Neuronal stem cell (in vitro differentiated cells): ENCODE measurements at regions not wholly inside any gene's neighbourhood (a gene's known extent, or its start where the extent isn't known, plus 50 kb on each side); places are given as distances from the start of the nearest gene placed in this dataset.

ENCODE experiments used
- DNase-seq: peaks from one replicate; pipeline ENCODE4 v3.0.0-alpha.2; 2013; ENCODE audit warnings: low spot score
- H2AFZ ChIP-seq: one replicate; pipeline ENCODE4 v1.6.1; 2013; ENCODE audit warnings: mild to moderate bottlenecking, low read length, inconsistent platforms
- H2AK5ac ChIP-seq: 2 replicates; pipeline ENCODE4 v1.6.1; 2013; ENCODE audit warnings: low read depth, mild to moderate bottlenecking, inconsistent platforms, low read length, moderate library complexity, mixed read lengths
- H2BK120ac ChIP-seq: 2 replicates; pipeline ENCODE4 v1.6.1; 2013; ENCODE audit warnings: low read depth, mild to moderate bottlenecking, inconsistent platforms, low read length, moderate library complexity, mixed read lengths
- H2BK12ac ChIP-seq: one replicate; pipeline ENCODE4 v1.6.1; 2013; ENCODE audit warnings: low read length, inconsistent platforms
- H2BK15ac ChIP-seq: 2 replicates; pipeline ENCODE4 v1.6.1; 2013; ENCODE audit warnings: mild to moderate bottlenecking, low read length, inconsistent platforms, mixed read lengths
- H2BK5ac ChIP-seq: one replicate; pipeline ENCODE4 v1.6.1; 2013; ENCODE audit warnings: inconsistent platforms, mild to moderate bottlenecking, low read length, moderate library complexity
- H3K14ac ChIP-seq: one replicate; pipeline ENCODE4 v1.6.1; 2013; ENCODE audit warnings: low read length, inconsistent platforms
- H3K18ac ChIP-seq: 2 replicates; pipeline ENCODE4 v1.6.1; 2013; ENCODE audit warnings: low read length, inconsistent platforms
- H3K23ac ChIP-seq: 2 replicates; pipeline ENCODE4 v1.6.1; 2013; ENCODE audit warnings: low read depth, mild to moderate bottlenecking, mixed read lengths, low read length, inconsistent platforms; ENCODE audit not compliant: poor library complexity
- H3K27ac ChIP-seq: replicated peaks from 3 replicates; pipeline ENCODE4 v1.5.1; 2013; ENCODE audit warnings: low read length, inconsistent platforms
- H3K27me3 ChIP-seq, 3 experiments: 2 replicates each; pipeline ENCODE4 v1.6.1; 2013; ENCODE audit warnings: low read length in 3 of 3, mild to moderate bottlenecking in 2 of 3, inconsistent platforms in 1 of 3, low read depth in 1 of 3, mixed read lengths in 1 of 3, moderate library complexity in 1 of 3; ENCODE audit not compliant: control insufficient read depth in 3 of 3, insufficient read depth in 3 of 3
- H3K36me3 ChIP-seq, 2 donors: replicated peaks in 1 of 2; 2 replicates each; pipeline ENCODE4 v1.6.1; 2013; ENCODE audit warnings: low read length in 2 of 2; ENCODE audit not compliant: control insufficient read depth in 2 of 2, insufficient read depth in 2 of 2
- H3K4ac ChIP-seq: 2 replicates; pipeline ENCODE4 v1.6.1; 2013; ENCODE audit warnings: inconsistent platforms, mild to moderate bottlenecking, low read length, moderate library complexity
- H3K4me1 ChIP-seq, 2 donors: 1 replicate in 1 of 2; 2 replicates in 1 of 2; pipeline ENCODE4 v1.6.1; 2013; ENCODE audit warnings: low read length in 2 of 2, low read depth in 1 of 2; ENCODE audit not compliant: control insufficient read depth in 2 of 2, insufficient read depth in 1 of 2
- H3K4me2 ChIP-seq: one replicate; pipeline ENCODE4 v1.6.1; 2013; ENCODE audit warnings: mild to moderate bottlenecking, low read length, inconsistent platforms; ENCODE audit not compliant: insufficient read depth, poor library complexity, severe bottlenecking
- H3K4me3 ChIP-seq, 2 donors: 2 replicates each; pipeline ENCODE4 v1.5.1; 2013; ENCODE audit warnings: low read length in 2 of 2, mild to moderate bottlenecking in 2 of 2, inconsistent platforms in 1 of 2, moderate library complexity in 1 of 2
- H3K79me1 ChIP-seq: one replicate; pipeline ENCODE4 v1.6.1; 2013; ENCODE audit warnings: low read depth, mild to moderate bottlenecking, inconsistent platforms, low read length, moderate library complexity
- H3K9ac ChIP-seq: one replicate; pipeline ENCODE4 v1.6.1; 2013; ENCODE audit warnings: mild to moderate bottlenecking, low read depth, low read length, inconsistent platforms; ENCODE audit not compliant: poor library complexity
- H3K9me3 ChIP-seq, 2 donors: replicated peaks in 1 of 2; 2 replicates each; pipeline versions ENCODE3 to v1.6.1; 2013; ENCODE audit warnings: low read length in 2 of 2, mild to moderate bottlenecking in 2 of 2, inconsistent platforms in 1 of 2, low read depth in 1 of 2, mixed read lengths in 1 of 2, moderate library complexity in 1 of 2; ENCODE audit not compliant: control insufficient read depth in 2 of 2, insufficient read depth in 1 of 2
- H4K8ac ChIP-seq: one replicate; pipeline ENCODE4 v1.6.1; 2013; ENCODE audit warnings: low read depth, mild to moderate bottlenecking, inconsistent platforms, low read length, moderate library complexity
- H4K91ac ChIP-seq: one replicate; pipeline ENCODE4 v1.6.1; 2013; ENCODE audit warnings: low read length, low read depth, mild to moderate bottlenecking, inconsistent platforms; ENCODE audit not compliant: poor library complexity
- WGBS, 2 donors: extraction: QIAGEN DNeasy Blood & Tissue Kit; methylation state at CpG; one replicate each; pipeline ENCODE4 v1.1.7; 2013; ENCODE audit warnings: missing lambda C conversion rate in 2 of 2, mixed read lengths in 1 of 2; ENCODE audit not compliant: insufficient read length in 2 of 2, insufficient replicate concordance in 1 of 2; ENCODE audit errors: extremely low coverage in 2 of 2; 5-methylcytosine and 5-hydroxymethylcytosine counted together

GRCh38 chr11:42410251-42410955 lies 901.4 kb upstream of the API5 start:
- Histone ChIP-seq H3K4me2 (no peak overlapping the region), H3K23ac (no peak overlapping the region), H3K4ac (no peak overlapping the region), H2BK12ac (no peak overlapping the region), H3K14ac (no peak overlapping the region), H3K27me3 (no peaks in the 10 kb centered on the region), H2AK5ac (no peak overlapping the region), H2BK5ac (no peak overlapping the region), H3K18ac (no peak overlapping the region), H3K9me3 (no peaks in the 10 kb centered on the region), H2AFZ (no peak overlapping the region), H3K4me3 (no peak overlapping the region), H3K36me3 (no peaks in the 10 kb centered on the region), H2BK15ac (no peak overlapping the region), H3K79me1 (no peaks in the 10 kb centered on the region), H4K8ac (no peak overlapping the region), H3K9ac (no peak overlapping the region), H2BK120ac (no peak overlapping the region), H4K91ac (no peak overlapping the region), H3K27ac (no peak overlapping the region), H3K4me1 (peaks cover 5 to 11% of the 10 kb centered on the region in 2 donors)
- no peak for DNase-seq
- WGBS, 2 donors, result no CpG with 5 or more reads among the region's 6 CpGs

GRCh38 chr11:42412590-42412989 lies 899.2 kb upstream of the API5 start:
- no peak overlapping the region for H3K4me2 ChIP-seq
- no peak overlapping the region for H2BK15ac ChIP-seq
- no peak overlapping the region for H2BK120ac ChIP-seq
- no peak overlapping the region for H3K18ac ChIP-seq
- no peak overlapping the region for H4K91ac ChIP-seq
- H2BK5ac ChIP-seq, result no peak overlapping the region
- H3K4ac ChIP-seq, result no peak overlapping the region
- H2AK5ac ChIP-seq, result no peak overlapping the region
- H3K36me3 ChIP-seq, result no peaks in the 10 kb centered on the region
- H3K4me1 ChIP-seq, result peaks cover 3 to 9% of the 10 kb centered on the region in 2 donors
- no peaks in the 10 kb centered on the region for H3K79me1 ChIP-seq
- H2AFZ ChIP-seq, result no peak overlapping the region
- WGBS, 2 donors, result no CpG with 5 or more reads among the region's 4 CpGs
- no peak for DNase-seq
- H3K27ac ChIP-seq, result no peak overlapping the region
- no peak overlapping the region for H3K14ac ChIP-seq
- no peak overlapping the region for H3K4me3 ChIP-seq
- H4K8ac ChIP-seq, result no peak overlapping the region
- H3K9me3 ChIP-seq, result no peaks in the 10 kb centered on the region
- no peaks in the 10 kb centered on the region for H3K27me3 ChIP-seq
- H3K23ac ChIP-seq, result no peak overlapping the region
- no peak overlapping the region for H2BK12ac ChIP-seq
- H3K9ac ChIP-seq, result no peak overlapping the region

DNA sequence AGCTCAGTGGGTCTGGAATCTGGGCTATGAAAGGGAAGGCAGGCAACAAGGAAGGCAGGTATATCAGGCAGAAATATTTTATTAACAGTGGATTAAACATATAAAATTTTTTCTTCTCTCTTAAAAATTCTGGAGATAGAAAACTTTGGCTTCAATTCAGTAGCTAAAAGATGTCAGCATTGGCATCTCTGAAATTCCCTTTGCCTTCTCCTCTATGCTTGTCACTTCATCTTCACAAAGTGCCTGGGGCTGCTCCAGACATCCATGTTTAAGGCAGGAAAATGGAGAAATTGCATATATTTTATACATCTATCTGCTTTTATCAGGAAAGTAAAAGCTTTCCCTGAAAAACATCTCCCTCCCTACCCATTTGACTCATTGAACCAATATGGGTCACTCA lies 894.1 kb upstream of the API5 start:
- Histone ChIP-seq H3K9ac (no peak overlapping the region), H2BK120ac (no peak overlapping the region), H3K9me3 (no peaks in the 10 kb centered on the region), H3K14ac (no peak overlapping the region), H3K36me3 (no peaks in the 10 kb centered on the region), H3K4me3 (no peak overlapping the region), H3K27ac (no peak overlapping the region), H3K23ac (no peak overlapping the region), H3K4me1 (peaks cover 0 to 1% of the 10 kb centered on the region in 2 donors), H2AFZ (no peak overlapping the region), H4K91ac (no peak overlapping the region), H3K18ac (no peak overlapping the region), H3K4me2 (no peak overlapping the region), H3K27me3 (no peaks in the 10 kb centered on the region), H2AK5ac (no peak overlapping the region), H3K79me1 (no peaks in the 10 kb centered on the region), H3K4ac (no peak overlapping the region), H4K8ac (no peak overlapping the region), H2BK5ac (no peak overlapping the region), H2BK12ac (no peak overlapping the region), H2BK15ac (no peak overlapping the region)
- no peak for DNase-seq

DNA sequence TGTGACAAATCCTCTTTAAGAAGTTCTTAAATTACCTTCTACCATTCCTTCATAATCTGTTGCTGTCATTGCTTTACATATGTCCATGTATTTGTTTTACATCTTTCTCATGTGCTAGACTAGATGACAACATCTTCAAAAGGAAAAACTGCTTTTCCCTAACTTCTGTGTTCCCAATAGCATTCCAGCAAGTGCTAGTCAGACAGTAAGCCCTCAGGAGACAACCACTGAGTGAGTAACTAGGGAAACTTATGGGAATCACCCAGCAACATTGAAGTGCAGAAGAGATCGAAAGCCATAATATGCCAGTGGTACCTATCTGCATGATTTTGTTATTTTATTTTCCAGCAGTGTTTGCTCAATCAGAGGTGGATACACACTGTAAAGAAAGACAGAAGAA lies 889.7 kb upstream of the API5 start:
- Histone ChIP-seq H3K79me1 (no peaks in the 10 kb centered on the region), H3K18ac (no peak overlapping the region), H3K4me2 (no peak overlapping the region), H3K4me3 (no peak overlapping the region), H2BK12ac (no peak overlapping the region), H2BK120ac (no peak overlapping the region), H3K14ac (no peak overlapping the region), H4K8ac (no peak overlapping the region), H4K91ac (no peak overlapping the region), H3K9me3 (no peaks in the 10 kb centered on the region), H3K27me3 (no peaks in the 10 kb centered on the region), H3K27ac (no peak overlapping the region), H2AK5ac (no peak overlapping the region), H3K23ac (no peak overlapping the region), H2AFZ (no peak overlapping the region), H2BK5ac (no peak overlapping the region), H2BK15ac (no peak overlapping the region), H3K4ac (no peak overlapping the region), H3K9ac (no peak overlapping the region), H3K4me1 (no peaks in the 10 kb centered on the region), H3K36me3 (no peaks in the 10 kb centered on the region)
- WGBS, 2 donors, result no CpG with 5 or more reads among the region's 1 CpG
- no peak for DNase-seq
